Skeletal muscle satellite cell (primary cell): ENCODE measurements at regions not wholly inside any gene's neighbourhood (a gene's known extent, or its start where the extent isn't known, plus 50 kb on each side); places are given as distances from the start of the nearest gene placed in this dataset.
"Not testable (repeated sequence)": the region's sequence is repeated elsewhere in the genome, so short reads cannot be mapped to it uniquely, and the experiment has no call there.

Source experiments
- H3K27me3 ChIP-seq: 2 replicates; pipeline ENCODE4 v1.7.0; 2013; ENCODE audit warnings: low read length; ENCODE audit not compliant: control insufficient read depth, insufficient read depth
- H3K36me3 ChIP-seq: 2 replicates; pipeline ENCODE4 v1.7.0; 2013; ENCODE audit warnings: mild to moderate bottlenecking, control low read depth, low read length; ENCODE audit not compliant: insufficient read depth
- H3K4me1 ChIP-seq: 2 replicates; pipeline ENCODE4 v1.7.0; 2013; ENCODE audit warnings: low read length; ENCODE audit not compliant: control insufficient read depth, insufficient read depth
- H3K4me2 ChIP-seq: 2 replicates; pipeline ENCODE4 v1.7.0; 2013; ENCODE audit warnings: mild to moderate bottlenecking, low read length
- H3K4me3 ChIP-seq: 2 replicates; pipeline ENCODE4 v1.7.0; 2013; ENCODE audit warnings: low read length
- H3K9ac ChIP-seq: 2 replicates; pipeline ENCODE4 v1.7.0; 2013; ENCODE audit warnings: mild to moderate bottlenecking, low read depth, low read length, moderate library complexity
- H3K9me3 ChIP-seq: replicated peaks from 2 replicates; pipeline ENCODE4 v1.7.0; 2013; ENCODE audit warnings: mild to moderate bottlenecking, control low read depth, low read length

DNA sequence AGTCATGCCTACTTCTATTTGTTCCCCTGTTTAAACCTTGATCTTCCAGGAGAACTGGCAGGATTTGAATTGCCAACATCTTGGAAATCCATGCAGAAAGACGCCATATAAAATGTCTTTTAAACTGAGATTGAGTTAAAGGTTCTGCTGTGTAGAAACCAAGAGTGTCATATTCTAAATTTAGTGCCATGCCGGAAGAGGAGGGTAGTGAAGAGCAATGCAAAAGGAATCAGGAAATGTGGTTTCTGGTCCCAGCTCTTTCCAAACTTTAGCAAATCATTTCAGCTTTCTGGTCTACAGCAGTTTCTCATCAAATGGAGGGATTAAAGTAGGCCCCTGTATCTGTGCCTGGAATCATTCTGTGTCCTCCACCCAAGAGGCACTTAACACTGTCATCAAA lies 85.7 kb downstream of the BTG1 start:
- peak overlapping the region; percentile 35 for H3K9ac ChIP-seq
- peak overlapping the region; percentile 16 for H3K4me3 ChIP-seq
- H3K27me3 ChIP-seq = no peaks in the 10 kb centered on the region
- no peaks in the 10 kb centered on the region for H3K9me3 ChIP-seq
- H3K4me1 ChIP-seq = peaks cover 38% of the 10 kb centered on the region
- peak overlapping the region; percentile 48 for H3K4me2 ChIP-seq
- H3K36me3 ChIP-seq = no peaks in the 10 kb centered on the region

DNA sequence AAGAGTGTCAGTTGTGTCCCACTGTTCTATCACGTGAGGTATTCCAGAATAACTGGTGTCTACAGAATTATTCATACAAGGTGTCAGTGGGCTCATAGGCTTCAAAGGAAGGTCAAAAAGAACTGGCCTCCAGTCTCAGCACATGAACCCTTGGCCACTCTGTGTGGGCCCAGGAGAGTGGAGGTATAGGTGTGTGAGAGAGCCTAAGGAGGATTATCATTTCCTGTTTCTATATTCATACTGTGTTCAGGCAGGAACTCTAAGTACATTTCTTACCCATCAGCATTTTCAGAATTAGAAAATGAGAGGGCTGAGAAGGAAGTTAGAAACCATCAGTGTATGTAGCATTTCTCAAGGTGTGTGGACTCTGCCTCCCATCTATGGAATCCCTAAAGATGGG lies 87.0 kb downstream of the BTG1 start:
- Histone ChIP-seq H3K36me3 (no peaks in the 10 kb centered on the region), H3K9me3 (no peaks in the 10 kb centered on the region), H3K4me1 (peaks cover 26% of the 10 kb centered on the region), H3K9ac (no peak overlapping the region), H3K4me3 (no peak overlapping the region), H3K27me3 (no peaks in the 10 kb centered on the region), H3K4me2 (no peak overlapping the region)

DNA sequence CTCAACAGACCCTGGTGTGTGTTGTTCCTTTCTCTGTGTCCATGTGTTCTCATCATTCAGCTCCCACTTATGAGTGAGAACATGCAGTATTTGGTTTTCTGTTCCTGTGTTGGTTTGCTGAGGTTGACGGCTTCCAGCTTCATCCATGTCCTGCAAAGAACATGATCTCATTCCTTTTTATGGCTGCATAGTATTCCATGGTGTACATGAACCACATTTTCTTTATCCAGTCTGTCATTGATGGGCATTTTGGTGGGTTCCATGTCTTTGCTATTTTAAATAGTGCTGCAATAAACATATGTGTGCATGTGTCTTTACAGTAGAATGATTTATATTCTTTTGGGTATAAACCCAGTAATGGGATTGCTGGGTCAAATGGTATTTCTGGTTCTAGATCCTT lies 88.9 kb downstream of the BTG1 start:
- H3K4me1 ChIP-seq = peaks cover 19% of the 10 kb centered on the region
- not testable (repeated sequence) for H3K4me3 ChIP-seq, H3K36me3 ChIP-seq, H3K4me2 ChIP-seq, H3K9me3 ChIP-seq, H3K27me3 ChIP-seq, H3K9ac ChIP-seq

DNA sequence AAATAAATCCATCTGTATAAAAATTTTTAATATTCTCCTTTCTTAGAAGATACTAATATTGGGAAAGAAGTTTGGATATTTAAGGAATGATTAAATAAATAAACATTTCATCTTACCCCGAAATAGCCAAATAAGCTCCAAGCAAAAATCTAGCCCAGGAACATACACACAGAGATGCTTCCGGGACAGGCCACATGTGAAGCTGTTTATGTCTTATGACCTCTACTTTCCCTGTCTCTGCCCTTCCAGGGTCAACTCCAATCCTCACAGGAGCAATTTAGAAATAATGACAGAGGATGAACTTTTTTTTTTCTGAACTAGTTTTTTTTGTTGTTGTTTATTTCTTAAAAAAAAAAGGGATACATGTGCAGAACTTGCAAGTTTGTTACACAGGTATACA lies 89.4 kb downstream of the BTG1 start:
- H3K27me3 ChIP-seq = no peaks in the 10 kb centered on the region
- no peak overlapping the region for H3K4me2 ChIP-seq
- H3K4me3 ChIP-seq = no peak overlapping the region
- H3K4me1 ChIP-seq = peaks cover 24% of the 10 kb centered on the region
- no peaks in the 10 kb centered on the region for H3K9me3 ChIP-seq
- H3K9ac ChIP-seq = no peak overlapping the region
- no peaks in the 10 kb centered on the region for H3K36me3 ChIP-seq

DNA sequence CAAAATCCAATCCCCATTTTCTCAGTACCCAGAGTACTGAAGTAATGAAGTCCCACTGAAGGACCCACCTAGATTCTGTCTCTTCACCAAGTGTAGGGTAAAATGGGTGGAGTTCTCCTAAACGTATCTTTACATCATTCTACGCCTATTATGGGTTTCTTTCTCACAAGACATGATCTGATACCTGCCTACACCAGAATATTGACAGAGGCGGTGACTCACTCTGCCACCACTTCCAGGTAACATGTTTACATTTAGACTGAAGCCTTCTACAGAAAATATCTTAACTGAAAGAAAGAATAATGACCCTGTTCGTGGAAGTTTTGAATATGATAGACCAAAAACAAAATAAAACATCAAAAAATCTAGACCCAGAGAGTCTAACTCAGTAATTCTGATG lies 89.8 kb downstream of the BTG1 start:
- peaks cover 26% of the 10 kb centered on the region for H3K4me1 ChIP-seq
- no peak overlapping the region for H3K4me3 ChIP-seq

DNA sequence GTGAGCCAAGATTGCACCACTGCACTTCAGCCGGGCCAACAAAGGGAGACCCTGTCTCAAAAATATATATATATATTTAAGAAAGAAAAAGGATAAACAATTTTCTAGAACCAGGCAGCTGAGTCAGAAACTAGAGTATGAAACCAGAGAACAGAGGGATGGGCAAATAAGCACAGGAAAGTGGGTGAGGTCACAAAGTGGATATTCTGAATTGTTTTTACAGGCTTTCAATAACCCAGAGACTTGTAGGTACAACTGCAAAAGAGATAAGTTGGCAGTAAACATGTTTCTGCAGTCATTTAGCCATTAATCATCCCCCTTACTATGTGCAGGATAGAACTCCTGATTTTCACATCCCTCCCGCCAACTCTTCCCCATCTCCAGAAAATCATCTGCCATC lies 94.2 kb downstream of the BTG1 start:
- no peak overlapping the region for H3K4me2 ChIP-seq
- H3K4me1 ChIP-seq = peaks cover 11% of the 10 kb centered on the region
- no peaks in the 10 kb centered on the region for H3K36me3 ChIP-seq

More for the DNA sequence above, 89.8 kb downstream of the BTG1 start:
- H3K9me3 ChIP-seq = no peaks in the 10 kb centered on the region
- no peaks in the 10 kb centered on the region for H3K36me3 ChIP-seq
- no peaks in the 10 kb centered on the region for H3K27me3 ChIP-seq
- no peak overlapping the region for H3K4me2 ChIP-seq
- H3K9ac ChIP-seq = no peak overlapping the region

DNA sequence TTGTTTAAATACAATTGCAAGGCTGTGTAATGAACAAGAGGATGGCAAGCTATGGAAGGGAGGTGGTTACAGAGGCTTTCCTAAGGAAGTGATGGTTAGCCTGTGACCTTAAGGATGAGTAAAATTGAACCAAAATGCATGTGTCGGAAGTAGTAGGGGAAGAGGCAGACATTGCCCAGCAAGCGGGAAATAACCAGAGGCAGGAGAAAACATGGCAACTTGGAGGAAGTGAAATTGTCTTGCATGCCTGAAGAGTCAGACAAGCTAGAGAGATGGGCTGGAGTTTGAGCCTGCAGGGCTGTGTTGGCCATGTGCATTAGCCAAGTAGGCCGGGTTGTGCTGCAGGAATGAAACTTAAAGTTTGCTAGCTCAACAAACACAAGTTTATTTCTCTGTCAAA lies 96.2 kb downstream of the BTG1 start:
- no peak overlapping the region for H3K4me3 ChIP-seq
- no peaks in the 10 kb centered on the region for H3K27me3 ChIP-seq
- no peak overlapping the region for H3K9ac ChIP-seq
- H3K4me1 ChIP-seq = peaks cover 12% of the 10 kb centered on the region
- H3K36me3 ChIP-seq = no peaks in the 10 kb centered on the region
- no peak overlapping the region for H3K4me2 ChIP-seq
- H3K9me3 ChIP-seq = no peaks in the 10 kb centered on the region

More for the DNA sequence above, 94.2 kb downstream of the BTG1 start:
- Histone ChIP-seq H3K4me3 (no peak overlapping the region), H3K9me3 (no peaks in the 10 kb centered on the region), H3K27me3 (no peaks in the 10 kb centered on the region), H3K9ac (no peak overlapping the region)

DNA sequence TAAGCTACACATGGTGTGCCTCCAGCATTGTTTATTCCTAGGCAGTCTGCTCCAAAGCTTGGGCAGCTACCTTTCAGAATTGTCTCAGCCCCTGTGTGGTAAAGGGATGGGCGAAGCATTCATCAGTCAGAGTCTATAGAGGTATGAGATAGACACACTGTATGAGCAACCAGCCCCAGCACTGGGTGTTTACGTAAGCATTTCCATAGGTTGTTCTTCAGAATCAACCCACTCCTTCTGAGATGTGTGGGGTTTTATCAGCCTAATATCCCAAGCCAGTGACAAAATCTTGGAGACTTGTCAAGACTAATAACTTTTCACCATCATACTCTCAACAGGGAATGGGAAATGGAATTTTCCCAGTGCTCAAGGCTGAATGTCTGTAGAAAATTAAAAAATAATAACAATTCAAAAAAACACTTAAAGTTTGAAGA lies 98.2 kb downstream of the BTG1 start:
- no peak overlapping the region for H3K4me3 ChIP-seq

DNA sequence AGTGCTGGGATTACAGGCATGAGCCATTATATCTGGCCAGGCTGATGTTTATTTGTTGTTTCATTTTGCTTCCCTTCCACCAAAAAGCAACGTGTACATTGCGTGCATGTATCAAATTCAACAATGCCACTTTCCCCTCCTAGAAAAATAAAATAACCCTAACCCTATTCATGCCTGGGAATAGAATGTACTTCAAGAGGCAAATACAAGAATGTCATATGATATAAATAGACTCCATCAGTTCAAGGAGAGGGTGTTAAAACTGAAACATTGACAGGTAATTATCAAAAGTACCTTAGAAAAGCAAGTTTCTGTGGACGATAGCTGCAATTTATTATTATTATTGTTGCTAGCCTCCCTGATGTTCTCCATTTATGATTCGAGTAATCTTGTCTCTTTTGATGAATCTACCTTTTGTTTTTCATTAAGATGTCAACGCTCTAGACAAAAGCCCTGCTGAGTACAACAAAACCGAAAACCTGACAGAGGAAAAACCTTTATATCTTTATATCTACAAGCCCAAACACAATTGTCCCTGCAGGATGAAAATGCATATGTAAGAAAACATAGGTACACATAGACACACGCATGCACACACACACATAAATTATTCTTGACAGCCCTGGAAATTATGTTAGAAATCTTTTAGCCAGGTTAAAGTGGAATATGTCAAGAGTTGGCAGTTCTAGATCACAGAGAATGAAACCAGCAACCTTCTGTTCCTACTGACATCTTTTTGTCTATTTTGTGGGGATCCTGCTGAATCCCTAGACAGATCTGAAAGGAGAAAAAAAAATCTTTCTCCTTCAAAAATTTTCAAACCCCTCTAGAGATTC lies 98.9 kb downstream of the BTG1 start:
- H3K9ac ChIP-seq = no peak overlapping the region
- no peak overlapping the region for H3K4me2 ChIP-seq
- peaks cover 20% of the 10 kb centered on the region for H3K4me1 ChIP-seq
- no peaks in the 10 kb centered on the region for H3K9me3 ChIP-seq
- no peak overlapping the region for H3K4me3 ChIP-seq
- H3K27me3 ChIP-seq = no peaks in the 10 kb centered on the region
- no peaks in the 10 kb centered on the region for H3K36me3 ChIP-seq

More for the DNA sequence above, 98.2 kb downstream of the BTG1 start:
- Histone ChIP-seq H3K27me3 (no peaks in the 10 kb centered on the region), H3K9ac (no peak overlapping the region), H3K4me1 (peaks cover 18% of the 10 kb centered on the region), H3K4me2 (no peak overlapping the region), H3K9me3 (no peaks in the 10 kb centered on the region), H3K36me3 (no peaks in the 10 kb centered on the region)

DNA sequence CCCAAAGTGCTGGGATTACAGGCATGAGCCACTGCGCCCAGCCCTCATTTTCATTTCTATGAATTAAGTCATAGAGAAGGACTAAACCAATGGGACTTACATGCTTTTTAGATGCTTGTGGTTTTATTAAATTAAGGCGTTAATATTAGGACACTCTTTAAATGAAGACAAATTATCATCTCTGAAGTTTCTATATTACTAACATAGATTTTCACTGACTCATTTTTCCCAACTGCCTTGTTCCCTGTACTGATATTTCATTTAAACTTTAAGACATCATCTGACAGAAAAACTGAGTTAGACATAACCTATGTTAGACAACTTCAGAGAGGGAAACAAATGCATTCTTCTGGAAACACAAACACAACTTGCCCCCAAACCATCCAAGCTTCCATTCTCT lies 99.8 kb downstream of the BTG1 start:
- Histone ChIP-seq H3K27me3 (no peaks in the 10 kb centered on the region), H3K36me3 (no peaks in the 10 kb centered on the region), H3K4me3 (no peak overlapping the region), H3K9ac (no peak overlapping the region), H3K9me3 (no peaks in the 10 kb centered on the region), H3K4me1 (peaks cover 13% of the 10 kb centered on the region), H3K4me2 (no peak overlapping the region)

DNA sequence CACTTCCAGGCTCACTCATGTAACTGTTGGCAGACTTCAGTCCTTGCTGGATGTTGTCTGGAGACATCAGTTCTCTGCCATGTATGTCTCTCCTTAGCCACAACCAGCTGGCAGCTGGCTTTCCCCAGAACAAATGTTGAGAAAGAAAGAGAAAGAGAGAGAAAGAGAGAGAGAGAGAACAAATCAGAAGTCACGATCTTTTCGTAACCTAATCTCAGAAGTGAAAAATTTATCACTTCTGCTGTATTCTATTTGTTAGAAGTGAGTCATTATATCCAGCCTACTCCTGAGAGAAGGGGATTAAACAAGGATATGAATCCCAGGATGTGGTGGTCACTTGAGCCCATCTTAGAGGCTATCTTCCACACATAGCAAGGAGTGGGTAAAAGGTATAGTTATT lies 101.2 kb downstream of the BTG1 start:
- peak overlapping the region; percentile 14 for H3K4me2 ChIP-seq
- H3K9me3 ChIP-seq = no peaks in the 10 kb centered on the region
- no peak overlapping the region for H3K4me3 ChIP-seq
- H3K4me1 ChIP-seq = peaks cover 13% of the 10 kb centered on the region
- no peak overlapping the region for H3K9ac ChIP-seq
- no peaks in the 10 kb centered on the region for H3K27me3 ChIP-seq
- H3K36me3 ChIP-seq = no peaks in the 10 kb centered on the region
